SK-N-SH (cell line): ENCODE measurements at regions not wholly inside any gene's neighbourhood (a gene's known extent, or its start where the extent isn't known, plus 50 kb on each side); places are given as distances from the start of the nearest gene placed in this dataset.

Source experiments
- ELF1 ChIP-seq: IDR thresholded peaks from 2 replicates; pipeline ENCODE4 v1.4.0; 2012
- EP300 ChIP-seq, 2 experiments: IDR thresholded peaks; 2 replicates each; pipeline versions ENCODE4 v1.4.0 to v1.6.1; 2012; ENCODE audit warnings: borderline replicate concordance in 1 of 2, low read depth in 1 of 2, low read length in 1 of 2
- GATA2 ChIP-seq: sonication (generic); formaldehyde crosslinking; IDR thresholded peaks from 2 replicates; pipeline ENCODE4 v1.5.0; 2020; ENCODE audit warnings: mild to moderate bottlenecking, missing genetic modification reagents
- JUND ChIP-seq: IDR thresholded peaks from 2 replicates; pipeline ENCODE4 v1.4.0; 2012
- NFIC ChIP-seq: IDR thresholded peaks from 2 replicates; pipeline ENCODE4 v1.4.0; 2012; ENCODE audit warnings: borderline replicate concordance
- POLR2AphosphoS5 ChIP-seq: IDR thresholded peaks from 2 replicates; pipeline ENCODE4 v1.6.1; 2012; ENCODE audit warnings: low read depth, low read length
- RAD21 ChIP-seq: IDR thresholded peaks from 2 replicates; pipeline ENCODE4 v1.6.1; 2012; ENCODE audit warnings: mild to moderate bottlenecking, low read length
- RFX5 ChIP-seq: IDR thresholded peaks from 2 replicates; pipeline ENCODE4 v1.6.1; 2012; ENCODE audit warnings: mild to moderate bottlenecking, improper control_type of control experiment, low read length
- TF ChIP-seq, protein P1 (sequence below): fragments of 200-600 bp; sonication (generic); IDR thresholded peaks from 2 replicates; pipeline ENCODE4 v1.6.1; 2017; ENCODE audit warnings: antibody characterized with exemption, mild to moderate bottlenecking, moderate library complexity
- TF ChIP-seq, protein P2 (sequence below): IDR thresholded peaks from 2 replicates; pipeline ENCODE4 v1.4.0; 2012; ENCODE audit warnings: low read depth
- TF ChIP-seq, protein P3 (sequence below): fragments of 150-350 bp; IDR thresholded peaks from 2 replicates; pipeline ENCODE4 v1.6.1; 2017; ENCODE audit warnings: antibody characterized with exemption, low read length, low read depth, borderline replicate concordance

DNA sequence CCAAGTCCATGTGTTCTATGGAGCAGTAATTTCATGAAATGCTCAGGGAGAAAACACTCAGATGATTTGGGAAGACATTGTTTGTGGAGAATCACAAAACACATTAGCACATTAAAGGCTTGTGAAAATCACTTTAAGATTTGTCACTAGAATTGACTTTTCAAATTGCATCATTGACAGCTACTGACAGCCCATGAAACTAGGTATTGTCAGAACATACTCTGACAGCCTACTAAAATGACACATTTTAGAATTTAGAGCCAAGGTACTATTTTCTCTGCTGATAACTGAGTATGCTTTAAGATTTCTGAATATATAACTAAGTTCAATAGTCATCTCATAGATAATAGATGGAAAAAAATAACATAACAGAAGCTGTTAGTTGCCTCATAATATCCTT lies 67.4 kb upstream of the FOXC1 start:
- TF ChIP-seq, protein P1, sequence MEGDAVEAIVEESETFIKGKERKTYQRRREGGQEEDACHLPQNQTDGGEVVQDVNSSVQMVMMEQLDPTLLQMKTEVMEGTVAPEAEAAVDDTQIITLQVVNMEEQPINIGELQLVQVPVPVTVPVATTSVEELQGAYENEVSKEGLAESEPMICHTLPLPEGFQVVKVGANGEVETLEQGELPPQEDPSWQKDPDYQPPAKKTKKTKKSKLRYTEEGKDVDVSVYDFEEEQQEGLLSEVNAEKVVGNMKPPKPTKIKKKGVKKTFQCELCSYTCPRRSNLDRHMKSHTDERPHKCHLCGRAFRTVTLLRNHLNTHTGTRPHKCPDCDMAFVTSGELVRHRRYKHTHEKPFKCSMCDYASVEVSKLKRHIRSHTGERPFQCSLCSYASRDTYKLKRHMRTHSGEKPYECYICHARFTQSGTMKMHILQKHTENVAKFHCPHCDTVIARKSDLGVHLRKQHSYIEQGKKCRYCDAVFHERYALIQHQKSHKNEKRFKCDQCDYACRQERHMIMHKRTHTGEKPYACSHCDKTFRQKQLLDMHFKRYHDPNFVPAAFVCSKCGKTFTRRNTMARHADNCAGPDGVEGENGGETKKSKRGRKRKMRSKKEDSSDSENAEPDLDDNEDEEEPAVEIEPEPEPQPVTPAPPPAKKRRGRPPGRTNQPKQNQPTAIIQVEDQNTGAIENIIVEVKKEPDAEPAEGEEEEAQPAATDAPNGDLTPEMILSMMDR = no peak
- TF ChIP-seq ELF1 = no peak
- no peak for TF ChIP-seq POLR2AphosphoS5
- TF ChIP-seq JUND = no peak
- no peak for TF ChIP-seq RAD21
- TF ChIP-seq, protein P2, sequence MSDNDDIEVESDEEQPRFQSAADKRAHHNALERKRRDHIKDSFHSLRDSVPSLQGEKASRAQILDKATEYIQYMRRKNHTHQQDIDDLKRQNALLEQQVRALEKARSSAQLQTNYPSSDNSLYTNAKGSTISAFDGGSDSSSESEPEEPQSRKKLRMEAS = no peak
- TF ChIP-seq EP300 (IDR thresholded peaks at IDR 0.05; ENCODE audit: borderline replicate concordance in 1 of 2, low read depth in 1 of 2, low read length in 1 of 2) = no peak
- TF ChIP-seq GATA2 (CRISPR knock-in tag) = no peak
- no peak for TF ChIP-seq RFX5
- TF ChIP-seq, protein P3, sequence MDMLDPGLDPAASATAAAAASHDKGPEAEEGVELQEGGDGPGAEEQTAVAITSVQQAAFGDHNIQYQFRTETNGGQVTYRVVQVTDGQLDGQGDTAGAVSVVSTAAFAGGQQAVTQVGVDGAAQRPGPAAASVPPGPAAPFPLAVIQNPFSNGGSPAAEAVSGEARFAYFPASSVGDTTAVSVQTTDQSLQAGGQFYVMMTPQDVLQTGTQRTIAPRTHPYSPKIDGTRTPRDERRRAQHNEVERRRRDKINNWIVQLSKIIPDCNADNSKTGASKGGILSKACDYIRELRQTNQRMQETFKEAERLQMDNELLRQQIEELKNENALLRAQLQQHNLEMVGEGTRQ = no peak
- TF ChIP-seq NFIC = no peak
